Upper lobe of left lung (tissue), 6 donors: ENCODE measurements at regions not wholly inside any gene's neighbourhood (a gene's known extent, or its start where the extent isn't known, plus 50 kb on each side); places are given as distances from the start of the nearest gene placed in this dataset.
A peak's percentile ranks its signal among the peaks of the same experiment; 100 is the strongest.

Experiments
- ATAC-seq, 2 donors: fragments of 200-7000 bp; cut with Tn5 transposase; one replicate each; pipeline ENCODE4 v1.9.1; 2022; ENCODE audit warnings: mild to moderate bottlenecking in 2 of 2, moderate library complexity in 2 of 2; ENCODE audit not compliant: low FRiP score in 2 of 2
- DNase-seq, 2 donors: peaks; one replicate each; pipeline ENCODE4 v3.0.0-alpha.2; 2019 to 2020
- H3K27ac ChIP-seq, 4 donors: fragments of 200-600 bp; sonication (generic); one replicate each; pipeline ENCODE4 v1.5.1; 2016 to 2019
- H3K27me3 ChIP-seq, 4 donors: fragments of 200-600 bp; sonication (generic); one replicate each; pipeline ENCODE4 v1.5.1; 2017 to 2019
- H3K36me3 ChIP-seq, 4 donors: fragments of 200-600 bp; sonication (generic); one replicate each; pipeline ENCODE4 v1.5.1; 2016 to 2019
- H3K4me1 ChIP-seq, 4 donors: fragments of 200-600 bp; sonication (generic); one replicate each; pipeline ENCODE4 v1.5.1; 2018 to 2019
- H3K4me3 ChIP-seq, 4 donors: fragments of 200-600 bp; sonication (generic); one replicate each; pipeline ENCODE4 v1.5.1; 2017 to 2019; ENCODE audit warnings: mild to moderate bottlenecking in 2 of 4, moderate library complexity in 1 of 4
- H3K9me3 ChIP-seq, 4 donors: fragments of 200-600 bp; sonication (generic); one replicate each; pipeline ENCODE4 v1.5.1; 2018 to 2019
- EP300 ChIP-seq, 4 donors: sonication (generic); formaldehyde crosslinking; IDR thresholded peaks; one replicate each; pipeline ENCODE4 v1.5.1; 2017; ENCODE audit warnings: antibody characterized with exemption in 4 of 4, control low read depth in 2 of 4
- POLR2A ChIP-seq, 4 donors: fragments of 450-650 bp; IDR thresholded peaks; one replicate each; pipeline ENCODE4 v1.5.1; 2016 to 2017; ENCODE audit warnings: antibody characterized with exemption in 4 of 4, mild to moderate bottlenecking in 2 of 4
- POLR2AphosphoS5 ChIP-seq, 2 donors: sonication (generic); formaldehyde crosslinking; IDR thresholded peaks; one replicate each; pipeline ENCODE4 v1.5.1; 2017; ENCODE audit warnings: antibody characterized with exemption in 2 of 2
- WGBS, 2 donors: methylation state at CpG; one replicate each; pipeline ENCODE4 v1.1.5; 2017 to 2018; 5-methylcytosine and 5-hydroxymethylcytosine counted together
- TF ChIP-seq, protein P1 (sequence below), 6 experiments: fragments of 450-650 bp in 4 of 6; fragments of 200-600 bp in 2 of 6; sonication (generic) in 2 of 6; IDR thresholded peaks; one replicate each; pipeline ENCODE4 v1.5.1; 2016 to 2019; ENCODE audit warnings: antibody characterized with exemption in 6 of 6
- donor health status: DM: no; HTN: no; CAD: no; lungs with moderate emphysema.
- donor health status: DM: no; HTN: yes; CAD: no; lungs with severe emphysema.

DNA sequence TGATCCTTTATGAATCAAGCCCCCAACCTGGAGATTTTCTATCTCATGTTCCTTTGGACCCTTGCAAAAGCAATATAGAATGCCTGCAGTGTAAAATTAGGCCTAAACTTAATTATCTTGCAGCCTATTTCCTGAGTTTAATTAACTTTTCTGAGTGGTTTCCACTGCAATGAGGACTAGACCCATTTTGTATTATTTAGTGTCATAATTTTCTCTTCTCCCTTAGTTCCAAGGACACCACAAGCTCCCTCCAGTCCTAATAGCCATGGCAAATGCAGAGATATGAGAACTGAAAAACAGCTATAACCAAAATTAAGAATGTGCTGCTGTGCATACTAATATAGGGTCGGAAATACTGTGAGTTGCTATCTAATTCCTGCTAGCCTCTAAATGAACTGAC, 90.9 kb upstream of the GRAMD2B start:
- no peak for DNase-seq
- no peak for ATAC-seq
- Histone ChIP-seq H3K36me3 (no peaks in the 10 kb centered on the region), H3K27ac (no peak overlapping the region), H3K9me3 (no peaks in the 10 kb centered on the region), H3K4me1 (no peaks in the 10 kb centered on the region), H3K4me3 (no peak overlapping the region), H3K27me3 (no peaks in the 10 kb centered on the region)
- TF ChIP-seq, protein P1, sequence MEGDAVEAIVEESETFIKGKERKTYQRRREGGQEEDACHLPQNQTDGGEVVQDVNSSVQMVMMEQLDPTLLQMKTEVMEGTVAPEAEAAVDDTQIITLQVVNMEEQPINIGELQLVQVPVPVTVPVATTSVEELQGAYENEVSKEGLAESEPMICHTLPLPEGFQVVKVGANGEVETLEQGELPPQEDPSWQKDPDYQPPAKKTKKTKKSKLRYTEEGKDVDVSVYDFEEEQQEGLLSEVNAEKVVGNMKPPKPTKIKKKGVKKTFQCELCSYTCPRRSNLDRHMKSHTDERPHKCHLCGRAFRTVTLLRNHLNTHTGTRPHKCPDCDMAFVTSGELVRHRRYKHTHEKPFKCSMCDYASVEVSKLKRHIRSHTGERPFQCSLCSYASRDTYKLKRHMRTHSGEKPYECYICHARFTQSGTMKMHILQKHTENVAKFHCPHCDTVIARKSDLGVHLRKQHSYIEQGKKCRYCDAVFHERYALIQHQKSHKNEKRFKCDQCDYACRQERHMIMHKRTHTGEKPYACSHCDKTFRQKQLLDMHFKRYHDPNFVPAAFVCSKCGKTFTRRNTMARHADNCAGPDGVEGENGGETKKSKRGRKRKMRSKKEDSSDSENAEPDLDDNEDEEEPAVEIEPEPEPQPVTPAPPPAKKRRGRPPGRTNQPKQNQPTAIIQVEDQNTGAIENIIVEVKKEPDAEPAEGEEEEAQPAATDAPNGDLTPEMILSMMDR (IDR thresholded peaks at IDR 0.05), result no peak
- TF ChIP-seq POLR2A (IDR thresholded peaks at IDR 0.05) (no peak), POLR2AphosphoS5 (IDR thresholded peaks at IDR 0.05) (no peak), EP300 (IDR thresholded peaks at IDR 0.05) (no peak)
- 91 to 94% methylated on average over 1 of the region's 1 CpG for WGBS, 2 donors

GRCh38 chr5:126334760-126335159, 88.4 kb upstream of the GRAMD2B start:
- Histone ChIP-seq H3K4me3 (no peak overlapping the region), H3K27ac (no peak overlapping the region), H3K36me3 (no peaks in the 10 kb centered on the region), H3K4me1 (peaks cover 0 to 3% (median 0%) of the 10 kb centered on the region in 4 donors), H3K9me3 (no peaks in the 10 kb centered on the region), H3K27me3 (no peaks in the 10 kb centered on the region)
- ATAC-seq, result no peak
- 79 to 81% methylated on average over 7 of the region's 7 CpGs for WGBS, 2 donors
- TF ChIP-seq POLR2A (IDR thresholded peaks at IDR 0.05) (no peak), POLR2AphosphoS5 (IDR thresholded peaks at IDR 0.05) (no peak), EP300 (IDR thresholded peaks at IDR 0.05) (no peak)
- TF ChIP-seq, protein P1 (IDR thresholded peaks at IDR 0.05), result no peak
- no peak for DNase-seq

- TF ChIP-seq EP300 (IDR thresholded peaks at IDR 0.05) (no peak), POLR2AphosphoS5 (IDR thresholded peaks at IDR 0.05) (no peak), POLR2A (IDR thresholded peaks at IDR 0.05) (no peak)
- TF ChIP-seq, protein P1 (IDR thresholded peaks at IDR 0.05), result no peak
- Histone ChIP-seq H3K36me3 (no peaks in the 10 kb centered on the region), H3K27me3 (no peaks in the 10 kb centered on the region), H3K4me1 (peaks cover 0 to 3% (median 0%) of the 10 kb centered on the region in 4 donors), H3K4me3 (no peak overlapping the region), H3K27ac (no peak overlapping the region), H3K9me3 (no peaks in the 10 kb centered on the region)
- DNase-seq, result no peak
- WGBS, 2 donors, result 40 to 46% methylated on average over 2 of the region's 2 CpGs
- no peak for ATAC-seq
These were observed 87.3 kb upstream of the GRAMD2B start for GRCh38 chr5:126335886-126336285.

- H3K9me3 ChIP-seq, result no peaks in the 10 kb centered on the region
- ATAC-seq (no peak), DNase-seq (peak in 1 of 2 donors; percentile 81)
- H3K27ac ChIP-seq, result no peak overlapping the region
- H3K4me1 ChIP-seq, result peaks cover 0 to 3% (median 0%) of the 10 kb centered on the region in 4 donors
- H3K4me3 ChIP-seq, result no peak overlapping the region
- 81 to 83% methylated on average over 7 of the region's 7 CpGs for WGBS, 2 donors
- TF ChIP-seq POLR2AphosphoS5 (IDR thresholded peaks at IDR 0.05) (no peak), EP300 (IDR thresholded peaks at IDR 0.05) (no peak)
- TF ChIP-seq, protein P1 (IDR thresholded peaks at IDR 0.05), result no peak
- H3K36me3 ChIP-seq, result no peaks in the 10 kb centered on the region
- no peaks in the 10 kb centered on the region for H3K27me3 ChIP-seq
These were observed 84.6 kb upstream of the GRAMD2B start for GRCh38 chr5:126338635-126339034.

GRCh38 chr5:126339215-126339805, 83.9 kb upstream of the GRAMD2B start:
- Histone ChIP-seq H3K36me3 (no peaks in the 10 kb centered on the region), H3K27ac (no peak overlapping the region), H3K9me3 (no peaks in the 10 kb centered on the region), H3K4me1 (peaks cover 0 to 3% (median 0%) of the 10 kb centered on the region in 4 donors), H3K4me3 (no peak overlapping the region), H3K27me3 (no peaks in the 10 kb centered on the region)
- TF ChIP-seq, protein P1 (IDR thresholded peaks at IDR 0.05), result peak; percentile 66 to 81 (median 74)
- TF ChIP-seq POLR2A (IDR thresholded peaks at IDR 0.05) (no peak), POLR2AphosphoS5 (IDR thresholded peaks at IDR 0.05) (no peak), EP300 (IDR thresholded peaks at IDR 0.05) (no peak)
- DNase-seq (no peak), ATAC-seq (peak in 1 of 2 donors; percentile 70)
- 25 to 27% methylated on average over 4 of the region's 4 CpGs for WGBS, 2 donors
